ENCODE measurements at regions not wholly inside any gene's neighbourhood (a gene's known extent, or its start where the extent isn't known, plus 50 kb on each side); places are given as distances from the start of the nearest gene placed in this dataset.

DNA sequence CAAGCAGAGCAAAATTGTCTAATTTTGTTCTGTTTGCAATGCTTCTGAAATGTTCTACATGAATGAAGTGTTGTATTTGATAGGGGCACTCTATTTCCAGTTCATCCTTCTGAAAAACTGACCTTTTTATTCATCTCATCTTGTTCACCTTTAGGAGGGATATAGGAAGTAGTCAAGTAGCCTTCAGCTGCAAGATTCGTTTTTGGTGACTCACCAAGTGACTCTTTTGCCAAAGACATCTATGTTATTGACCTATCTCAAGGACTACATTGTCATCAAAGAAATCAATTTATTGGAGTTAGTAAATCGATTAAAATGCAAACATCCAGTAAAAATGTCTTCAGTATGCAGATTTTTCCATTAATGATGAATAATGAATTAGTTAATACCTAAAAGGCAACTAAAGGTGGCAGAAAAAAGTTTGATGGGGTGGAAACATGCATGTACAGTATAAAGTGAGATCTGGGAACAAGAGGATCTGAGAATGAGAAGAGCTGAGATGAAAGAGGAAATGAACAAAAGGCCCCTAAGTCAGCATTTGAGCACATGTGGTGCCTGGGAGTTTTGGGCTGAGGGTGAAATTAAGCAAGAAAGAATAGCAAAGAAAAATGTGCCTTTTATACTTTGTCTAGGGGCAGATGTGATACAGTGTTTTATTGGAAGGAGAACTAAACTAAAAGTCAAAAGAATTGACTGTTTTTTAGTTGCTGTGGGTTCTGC, 255.1 kb upstream of the LINC00305 start:
- Mint-ChIP-seq H3K4me1 (peaks cover 6 to 12% of the 10 kb centered on the region in 2 experiments), H3K36me3 (ENCODE audit: insufficient read depth in 1 of 3, low read depth in 3 of 3) (no peaks in the 10 kb centered on the region), H3K27me3 (ENCODE audit: low read depth) (no peaks in the 10 kb centered on the region), H3K9me3 (no peaks in the 10 kb centered on the region), H3K27ac (no peak overlapping the region), H3K4me3 (no peak overlapping the region)
- Histone ChIP-seq H3K4me2 (ENCODE audit: insufficient read depth, insufficient read length, low read length) (no peak overlapping the region), H2BK15ac (ENCODE audit: low read depth, low read length) (no peak overlapping the region), H3K79me1 (ENCODE audit: insufficient read depth, low read depth, low read length, poor library complexity, severe bottlenecking) (no peaks in the 10 kb centered on the region), H3K79me2 (ENCODE audit: insufficient read depth, low read length) (no peaks in the 10 kb centered on the region), H4K8ac (replicated peaks; ENCODE audit: insufficient read length, low read depth, low read length) (no peak overlapping the region), H4K5ac (ENCODE audit: insufficient read length, low read depth, low read length) (no peak overlapping the region), H3T11ph (ENCODE audit: low read length) (no peak overlapping the region), H3K23me2 (ENCODE audit: insufficient read length, low read depth, low read length, poor library complexity, severe bottlenecking) (no peaks in the 10 kb centered on the region), H3K4ac (ENCODE audit: low read depth, low read length) (no peak overlapping the region), H3K14ac (ENCODE audit: insufficient read depth, low read length) (no peak overlapping the region), H3K9ac (ENCODE audit: extremely low read depth, insufficient read length, low read length) (no peak overlapping the region), H2BK5ac (ENCODE audit: insufficient read length, low read length) (no peak overlapping the region), H4K91ac (ENCODE audit: insufficient read length, low read depth, low read length) (no peak overlapping the region), H3K9me3 (ENCODE audit: control insufficient read depth, low read depth, low read length) (no peaks in the 10 kb centered on the region), H4K20me1 (ENCODE audit: control insufficient read depth, insufficient read depth, insufficient read length) (no peaks in the 10 kb centered on the region), H3K18ac (ENCODE audit: insufficient read length, low read depth, low read length) (no peak overlapping the region), H2AK5ac (ENCODE audit: insufficient read length, low read length) (no peak overlapping the region), H3K56ac (ENCODE audit: insufficient read length, low read depth, low read length) (no peak overlapping the region), H3K27me3 (ENCODE audit: insufficient read depth, low read length) (no peaks in the 10 kb centered on the region), H3K27ac (ENCODE audit: insufficient read length, low read depth, low read length) (no peak overlapping the region), H2BK12ac (ENCODE audit: insufficient read length, low read depth, low read length) (no peak overlapping the region), H2BK20ac (ENCODE audit: low read depth, low read length, poor library complexity, severe bottlenecking) (no peak overlapping the region), H3K4me1 (ENCODE audit: insufficient read depth, low read length) (no peaks in the 10 kb centered on the region), H2AFZ (ENCODE audit: low read length) (no peak overlapping the region), H3K23ac (ENCODE audit: insufficient read length, low read depth, low read length) (no peak overlapping the region), H2BK120ac (ENCODE audit: low read depth, low read length, poor library complexity, severe bottlenecking) (no peak overlapping the region)
- TF ChIP-seq, protein P1, sequence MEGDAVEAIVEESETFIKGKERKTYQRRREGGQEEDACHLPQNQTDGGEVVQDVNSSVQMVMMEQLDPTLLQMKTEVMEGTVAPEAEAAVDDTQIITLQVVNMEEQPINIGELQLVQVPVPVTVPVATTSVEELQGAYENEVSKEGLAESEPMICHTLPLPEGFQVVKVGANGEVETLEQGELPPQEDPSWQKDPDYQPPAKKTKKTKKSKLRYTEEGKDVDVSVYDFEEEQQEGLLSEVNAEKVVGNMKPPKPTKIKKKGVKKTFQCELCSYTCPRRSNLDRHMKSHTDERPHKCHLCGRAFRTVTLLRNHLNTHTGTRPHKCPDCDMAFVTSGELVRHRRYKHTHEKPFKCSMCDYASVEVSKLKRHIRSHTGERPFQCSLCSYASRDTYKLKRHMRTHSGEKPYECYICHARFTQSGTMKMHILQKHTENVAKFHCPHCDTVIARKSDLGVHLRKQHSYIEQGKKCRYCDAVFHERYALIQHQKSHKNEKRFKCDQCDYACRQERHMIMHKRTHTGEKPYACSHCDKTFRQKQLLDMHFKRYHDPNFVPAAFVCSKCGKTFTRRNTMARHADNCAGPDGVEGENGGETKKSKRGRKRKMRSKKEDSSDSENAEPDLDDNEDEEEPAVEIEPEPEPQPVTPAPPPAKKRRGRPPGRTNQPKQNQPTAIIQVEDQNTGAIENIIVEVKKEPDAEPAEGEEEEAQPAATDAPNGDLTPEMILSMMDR (conservative IDR thresholded peaks at IDR 0.05) = no peak
- no CpG with 5 or more reads among the region's 2 CpGs for WGBS (ENCODE audit: extremely low coverage, insufficient read length, low lambda C conversion rate)
- DNase-seq = no peak
